ENCODE measurements at regions not wholly inside any gene's neighbourhood (a gene's known extent, or its start where the extent isn't known, plus 50 kb on each side); places are given as distances from the start of the nearest gene placed in this dataset.

GRCh38 chr12:125208334-125208733 lies 143.1 kb downstream of the AACS start:
- WGBS (ENCODE audit: insufficient coverage, insufficient replicate concordance, low lambda C conversion rate, missing lambda C conversion rate), result 33% methylated on average over 5 of the region's 5 CpGs
- no TSS peak for BruUV-seq (replicated peaks)
- Histone ChIP-seq H3K27ac (ENCODE audit: control insufficient read depth, insufficient read depth) (no peak overlapping the region), H3K9me3 (replicated peaks; ENCODE audit: control insufficient read depth, insufficient read depth, low read length) (no peaks in the 10 kb centered on the region), H2AFZ (ENCODE audit: control insufficient read depth, low read depth, low read length) (no peak overlapping the region), H3K9ac (ENCODE audit: control insufficient read depth, insufficient read depth, low read length) (no peak overlapping the region), H3K36me3 (ENCODE audit: control insufficient read depth in 2 of 2, insufficient read depth in 2 of 2, low read length in 1 of 2) (no peaks in the 10 kb centered on the region), H3K79me2 (ENCODE audit: control insufficient read depth, insufficient read depth, low read length) (no peaks in the 10 kb centered on the region), H3K4me2 (ENCODE audit: control insufficient read depth, insufficient read depth) (no peak overlapping the region), H3K27me3 (replicated peaks in 1 of 2; ENCODE audit: control insufficient read depth in 2 of 2, insufficient read depth in 2 of 2, low read length in 1 of 2) (no peaks in the 10 kb centered on the region), H3K4me1 (ENCODE audit: control insufficient read depth, insufficient read depth, low read length) (no peaks in the 10 kb centered on the region), H3K4me3 (no peak overlapping the region), H4K20me1 (ENCODE audit: control insufficient read depth, insufficient read depth) (no peaks in the 10 kb centered on the region)
- ChIA-PET RAD21 (ENCODE audit: unreplicated experiment) (no interaction called here), SMC1A (ENCODE audit: uncharacterized antibody, unreplicated experiment) (no interaction called here), CTCF (interaction anchor here (0.6 kb wide), 1 partner anchor 20 kb away, joined by 3 read pairs; no protein-coding TSS in a partner anchor), POLR2A (no interaction called here)
- ATAC-seq, result no peak
- DNase-seq (ENCODE audit: low read depth, low spot score), result no peak
- in situ Hi-C loops (cut with MboI) (no loop called here), intact Hi-C loops (cut with micrococcal nuclease; ENCODE audit: unreplicated experiment) (no loop called here)
- FAIRE-seq, result no peak
- TF ChIP-seq TARDBP (IDR thresholded peaks at IDR 0.05; ENCODE audit: borderline replicate concordance) (no peak), MEF2A (IDR thresholded peaks at IDR 0.05; ENCODE audit: insufficient read depth, low read depth, low read length) (no peak), IKZF2 (IDR thresholded peaks at IDR 0.05) (no peak), IRF4 (IDR thresholded peaks at IDR 0.05; ENCODE audit: low read depth, low read length) (no peak), BCL3 (IDR thresholded peaks at IDR 0.05; ENCODE audit: borderline replicate concordance, insufficient read depth, low read depth, low read length, poor library complexity, severe bottlenecking) (no peak), CEBPZ (IDR thresholded peaks at IDR 0.05; ENCODE audit: low read depth, low read length) (no peak), EGR1 (IDR thresholded peaks at IDR 0.05; ENCODE audit: borderline replicate concordance in 1 of 2, low read depth in 2 of 2, low read length in 2 of 2) (no peak), SMARCA5 (IDR thresholded peaks at IDR 0.05) (no peak), ZNF622 (IDR thresholded peaks at IDR 0.05) (no peak), ELK1 (IDR thresholded peaks at IDR 0.05; ENCODE audit: low read depth, low read length) (no peak), TCF7 (IDR thresholded peaks at IDR 0.05; ENCODE audit: borderline replicate concordance) (no peak), ZNF592 (IDR thresholded peaks at IDR 0.05) (no peak), FOXK2 (IDR thresholded peaks at IDR 0.05) (no peak), ATF3 (IDR thresholded peaks at IDR 0.05; ENCODE audit: borderline replicate concordance, extremely low read depth, low read depth, low read length) (no peak), RAD21 (IDR thresholded peaks at IDR 0.05; ENCODE audit: insufficient read depth, low read depth, low read length) (no peak)
